HS-27A (cell line): ENCODE measurements at regions not wholly inside any gene's neighbourhood (a gene's known extent, or its start where the extent isn't known, plus 50 kb on each side); places are given as distances from the start of the nearest gene placed in this dataset.
"Not testable (repeated sequence)": the region's sequence is repeated elsewhere in the genome, so short reads cannot be mapped to it uniquely, and the experiment has no call there.

Experiments used
- DNase-seq: peaks from one replicate; pipeline ENCODE4 v3.0.0-alpha.2; 2012; ENCODE audit warnings: low read depth, missing footprints

DNA sequence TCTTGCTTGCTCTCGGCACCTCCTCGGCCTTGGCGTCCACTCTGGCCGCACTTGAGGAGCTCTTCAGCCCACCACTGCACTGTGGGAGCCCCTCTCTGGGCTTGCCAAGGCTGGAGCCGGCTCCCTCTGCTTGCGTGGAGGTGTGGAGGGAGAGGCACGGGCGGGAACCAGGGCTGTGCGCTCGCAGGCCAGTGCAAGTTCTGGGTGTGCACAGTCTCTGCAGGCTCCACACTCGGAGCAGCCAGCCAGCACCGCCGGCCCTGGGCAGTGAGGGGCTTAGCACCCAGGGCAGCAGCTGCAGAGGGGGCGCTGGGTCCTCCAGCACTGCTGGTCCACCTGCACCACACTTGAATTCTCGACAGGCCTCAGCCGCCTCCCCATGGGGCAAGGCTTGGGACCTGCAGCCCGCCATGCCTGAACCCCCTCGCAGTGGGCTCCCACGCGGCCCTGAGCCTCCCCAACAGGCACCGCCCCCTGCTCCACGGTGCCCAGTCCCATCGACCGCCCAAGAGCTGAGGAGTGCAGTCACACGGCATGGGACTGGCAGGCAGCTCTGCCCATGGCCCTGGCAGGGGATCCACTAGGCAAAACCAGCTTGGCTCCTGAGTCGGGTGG is 411.2 kb upstream of the CHAC2 start:
- no peak for DNase-seq

DNA sequence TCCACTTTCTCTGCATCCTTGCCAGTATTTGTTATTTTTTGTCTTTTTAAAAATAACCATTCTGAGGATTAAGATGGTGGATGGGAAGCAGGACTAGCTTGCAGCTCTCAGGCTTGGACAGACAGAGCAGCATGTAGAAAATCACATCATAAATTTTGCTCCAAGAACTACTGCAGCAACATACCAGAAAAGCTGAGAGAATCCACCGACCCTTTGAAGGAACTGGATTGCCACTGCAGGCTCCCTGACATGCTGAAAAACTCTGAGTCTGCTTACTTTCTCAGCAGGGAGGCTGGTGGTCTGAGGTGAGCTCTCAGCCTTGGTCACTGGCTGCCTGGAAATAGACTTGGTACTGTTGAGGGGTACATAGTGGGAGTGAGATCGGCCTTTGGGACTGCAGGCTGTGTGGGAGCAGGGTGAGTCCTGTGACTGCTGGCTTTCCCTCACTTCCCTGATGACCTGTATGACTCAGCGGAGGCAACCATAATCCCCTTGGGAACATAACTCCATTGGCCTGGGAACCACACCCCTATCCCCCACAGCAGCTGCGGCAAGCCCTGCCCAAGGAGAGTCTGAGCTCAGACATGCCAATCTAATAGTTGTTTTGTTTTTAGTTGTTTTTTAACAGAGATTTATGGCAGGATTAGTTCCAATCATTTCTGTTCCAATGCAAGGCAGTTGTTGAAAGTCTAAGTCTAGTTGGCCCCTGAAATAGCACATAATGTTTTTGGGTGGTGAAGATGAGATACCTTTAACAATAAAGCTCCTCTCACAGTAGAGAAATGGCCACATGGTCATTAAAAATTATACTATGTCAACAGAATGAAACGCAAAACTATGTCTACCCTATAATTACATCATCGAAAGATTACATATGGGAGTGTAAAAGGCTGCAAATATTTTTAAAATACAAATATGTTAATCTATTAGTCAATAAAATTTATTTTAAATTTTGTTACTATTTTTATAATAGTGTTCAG is 414.2 kb upstream of the CHAC2 start:
- peak; percentile 87 for DNase-seq

DNA sequence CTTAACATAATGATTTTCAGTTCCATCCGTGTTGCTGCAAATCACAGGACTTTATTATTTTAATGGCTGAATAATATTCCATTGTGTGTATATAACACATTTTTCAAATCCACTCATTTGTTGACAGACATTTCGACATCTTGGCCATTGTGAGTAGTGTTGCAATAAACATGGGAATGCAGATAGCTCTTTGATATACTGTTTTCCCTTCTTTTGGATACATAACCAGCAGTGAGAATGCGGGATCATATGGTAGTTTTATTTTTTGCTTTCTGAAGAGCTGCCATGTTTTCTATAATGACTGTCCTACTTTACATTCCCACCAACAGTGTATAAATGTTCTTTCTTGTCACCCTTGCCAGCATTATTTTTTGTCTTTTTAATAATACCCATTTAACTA is 420.3 kb upstream of the CHAC2 start:
- no peak for DNase-seq

DNA sequence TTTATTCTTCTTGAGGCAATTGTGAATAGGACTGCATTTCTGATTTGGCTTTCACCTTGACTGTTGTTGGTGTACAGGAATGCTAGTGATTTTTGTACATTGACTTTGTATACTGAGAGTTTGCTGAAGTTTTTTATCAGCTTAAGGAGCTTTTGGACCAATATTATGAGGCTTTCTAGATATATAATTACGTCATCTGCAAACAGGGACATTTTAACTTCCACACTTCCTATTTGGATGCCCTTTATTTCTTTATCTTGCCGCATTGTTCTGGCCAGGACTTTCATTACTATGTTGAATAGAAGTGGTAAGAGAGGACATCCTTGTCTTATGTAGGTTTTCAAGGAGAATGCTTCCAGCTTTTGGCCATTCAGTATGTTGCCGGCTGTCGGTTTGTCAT is 425.4 kb upstream of the CHAC2 start:
- no peak for DNase-seq

DNA sequence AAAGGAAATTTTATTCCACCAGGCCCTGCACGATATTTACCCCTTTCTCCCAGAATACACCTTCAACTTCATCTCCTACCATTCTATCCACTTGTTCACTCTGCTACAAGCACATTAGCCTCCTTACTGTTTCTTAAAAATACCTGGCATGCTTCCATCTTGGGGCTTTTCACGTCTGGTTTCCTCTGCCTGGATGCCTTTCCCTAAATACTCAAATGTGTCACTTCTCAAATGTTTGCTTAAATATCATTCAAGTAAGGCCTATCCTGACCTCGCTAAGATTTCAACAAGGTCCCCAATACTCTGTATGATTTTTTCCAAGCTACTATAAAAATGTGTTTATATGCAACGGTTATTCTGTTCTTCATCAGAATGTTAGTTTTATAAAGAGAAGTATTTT is 433.0 kb upstream of the CHAC2 start:
- no peak for DNase-seq

DNA sequence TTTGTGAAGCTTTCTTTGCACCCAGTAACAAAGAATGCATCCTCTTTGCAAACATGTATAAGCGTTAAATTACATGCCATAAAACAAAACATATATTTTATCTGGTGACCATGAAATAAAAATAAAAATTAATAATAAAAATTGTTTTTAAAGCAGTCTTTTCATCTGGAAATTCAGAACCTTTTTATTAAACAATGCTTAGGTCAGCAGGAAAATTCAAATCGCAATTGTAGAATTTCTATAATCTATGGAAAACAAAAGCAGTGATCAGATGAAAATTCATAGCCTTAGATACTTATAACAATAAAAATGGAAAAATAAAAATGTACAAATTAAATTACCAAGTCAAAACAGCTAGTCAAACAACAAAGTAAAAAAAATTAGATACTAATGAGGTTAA is 435.9 kb upstream of the CHAC2 start:
- no peak for DNase-seq

DNA sequence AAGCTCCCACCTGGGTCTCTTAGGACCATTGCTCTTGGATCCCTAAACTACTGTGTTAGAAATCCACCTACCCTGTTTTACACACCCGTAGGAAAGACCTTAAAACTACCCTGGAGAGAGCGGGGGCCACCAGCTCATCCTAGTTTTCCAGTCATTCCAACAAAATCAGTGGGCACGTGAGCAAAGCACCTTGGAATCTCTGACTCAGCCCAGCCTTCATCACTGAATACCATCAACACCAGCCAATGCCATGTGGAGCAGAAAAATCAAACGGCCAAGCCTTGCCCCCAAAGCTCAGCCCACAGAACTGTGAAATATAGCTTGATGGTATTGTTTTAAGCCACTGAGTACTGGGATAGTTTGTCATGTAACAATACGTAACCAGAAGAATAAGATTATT is 449.7 kb upstream of the CHAC2 start:
- DNase-seq, result no peak

DNA sequence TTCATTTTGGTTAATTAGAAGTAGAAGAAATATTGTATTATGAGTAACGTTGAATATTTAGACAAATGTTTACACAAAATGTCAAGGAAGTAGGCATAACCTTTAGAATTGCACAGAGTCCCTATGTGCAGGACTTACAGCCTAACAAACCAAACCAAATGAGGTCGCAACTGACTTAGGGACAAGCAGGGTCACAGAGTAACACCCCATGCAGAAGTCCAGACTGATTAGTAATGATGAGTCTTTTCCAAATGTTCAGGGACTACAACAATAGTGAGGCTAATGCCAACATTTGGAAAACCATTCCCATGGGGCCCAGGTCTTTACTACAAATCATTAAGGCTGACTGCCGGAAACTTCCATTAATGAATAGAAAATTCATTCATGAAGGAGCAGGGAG is 452.5 kb upstream of the CHAC2 start:
- DNase-seq, result no peak

DNA sequence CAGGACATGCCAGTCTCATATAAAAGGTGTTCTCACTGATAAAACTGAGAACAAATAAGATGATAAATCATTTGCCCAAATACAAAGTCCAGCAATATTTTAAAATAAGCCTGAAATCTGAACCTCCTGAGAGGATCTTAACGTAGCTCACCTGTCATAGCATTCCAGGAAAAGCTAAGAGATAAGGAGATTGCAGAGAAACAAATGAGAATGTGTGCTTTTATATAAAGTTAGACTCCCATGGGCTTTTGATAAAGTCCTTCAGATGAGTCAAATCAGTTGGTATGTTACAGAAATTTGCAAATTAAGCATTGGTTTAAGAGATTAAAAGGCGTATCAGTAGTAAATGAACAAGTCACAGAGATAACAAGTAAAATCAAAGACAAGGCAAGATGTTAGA is 452.9 kb upstream of the CHAC2 start:
- no peak for DNase-seq

DNA sequence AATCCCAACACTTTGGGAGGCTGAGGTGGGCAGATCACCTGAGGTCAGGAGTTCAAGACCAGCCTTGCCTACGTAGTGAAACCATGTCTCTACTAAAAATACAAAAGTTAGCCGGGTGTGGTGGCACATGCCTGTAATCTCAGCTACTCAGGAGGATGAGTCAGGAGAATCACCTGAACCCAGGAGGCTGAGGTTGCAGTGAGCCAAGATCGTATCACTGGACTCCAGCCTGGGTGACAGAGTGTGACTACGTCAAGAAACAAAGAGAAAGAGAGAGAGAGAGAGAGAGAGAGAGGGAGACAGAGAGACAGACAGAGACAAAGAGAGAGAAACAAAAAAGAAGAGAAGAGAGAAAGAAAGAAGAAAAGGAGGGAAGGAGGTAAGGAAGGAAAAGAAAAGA is 454.0 kb upstream of the CHAC2 start:
- not testable (repeated sequence) for DNase-seq

DNA sequence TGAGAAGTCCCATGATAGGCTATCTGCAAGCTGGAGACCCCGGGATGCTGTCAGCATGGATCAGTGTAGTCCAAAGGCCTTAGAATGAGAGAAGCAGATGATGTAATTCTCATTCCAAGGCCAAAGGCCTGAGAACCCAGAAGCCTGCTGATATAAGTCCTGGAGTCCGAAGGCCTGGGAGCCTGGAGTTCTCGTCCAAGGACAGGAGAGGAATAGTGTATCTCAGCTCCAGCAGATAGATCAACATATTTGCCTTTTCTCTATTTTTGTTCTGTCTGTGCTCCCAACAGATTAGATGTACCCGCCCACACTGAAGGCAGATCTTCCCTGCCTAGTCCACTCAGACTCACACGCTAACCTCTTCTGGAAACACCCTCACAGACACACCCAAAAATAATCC is 454.9 kb upstream of the CHAC2 start:
- no peak for DNase-seq

DNA sequence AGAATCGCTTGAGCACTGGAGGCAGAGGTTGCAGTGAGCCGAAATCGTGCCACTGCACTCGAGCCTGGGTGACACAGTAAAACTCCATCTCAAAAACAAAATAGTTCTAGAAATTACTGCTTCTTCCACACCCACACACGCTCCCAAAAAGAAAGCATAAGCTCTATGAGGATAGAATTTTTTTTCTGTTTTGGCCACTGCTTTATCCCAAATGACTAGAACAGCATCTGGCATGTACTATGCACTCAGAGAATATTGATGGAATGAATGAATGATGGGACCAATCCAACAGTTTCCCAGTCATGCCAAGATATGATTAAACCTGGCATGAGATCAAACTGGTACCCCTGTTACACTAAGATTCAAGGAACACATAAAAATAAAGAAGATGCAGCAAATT is 455.4 kb upstream of the CHAC2 start:
- no peak for DNase-seq

DNA sequence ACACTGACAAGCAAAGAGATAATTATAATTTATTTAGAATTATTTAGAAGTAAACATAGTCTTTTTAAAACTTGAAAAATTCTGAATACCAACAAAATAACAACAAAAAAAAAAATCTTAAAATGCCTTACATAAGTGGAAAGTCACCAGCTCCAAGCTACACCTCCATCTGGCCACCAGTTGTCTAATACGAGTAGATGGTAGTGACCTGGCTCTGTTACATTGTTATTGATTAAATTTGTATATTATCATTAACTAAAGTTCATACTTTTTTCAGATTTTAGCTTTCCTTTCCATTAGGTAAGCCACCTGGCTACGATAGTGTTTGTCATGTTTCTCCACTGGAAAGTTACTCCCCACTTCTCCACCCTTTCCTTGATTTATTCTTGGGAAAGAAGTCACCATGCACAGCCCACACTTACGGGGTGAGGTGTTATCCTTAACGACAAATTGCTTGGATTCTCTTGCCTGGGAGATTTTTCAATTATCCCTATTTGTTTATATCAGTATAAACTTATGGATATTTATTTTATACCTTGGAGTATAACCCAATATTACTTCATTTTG is 464.5 kb upstream of the CHAC2 start:
- no peak for DNase-seq

DNA sequence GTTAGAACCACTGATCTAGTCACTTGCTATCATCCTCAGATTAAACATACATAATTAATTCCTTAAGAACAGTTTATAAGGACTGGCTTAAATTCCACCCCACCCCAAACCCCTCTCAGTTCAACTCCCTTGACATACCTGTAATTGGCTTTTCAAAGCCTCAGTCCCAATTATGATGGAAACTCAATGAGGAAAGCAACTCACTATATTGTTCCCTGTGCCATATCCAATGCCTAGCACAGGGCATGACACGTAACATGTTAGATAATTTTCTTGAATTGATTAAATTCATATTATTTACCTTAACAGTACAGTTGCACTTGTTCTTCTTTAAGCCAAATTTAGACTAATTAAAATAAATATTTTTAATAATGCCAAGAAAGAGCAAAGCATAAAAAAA is 465.1 kb upstream of the CHAC2 start:
- no peak for DNase-seq

DNA sequence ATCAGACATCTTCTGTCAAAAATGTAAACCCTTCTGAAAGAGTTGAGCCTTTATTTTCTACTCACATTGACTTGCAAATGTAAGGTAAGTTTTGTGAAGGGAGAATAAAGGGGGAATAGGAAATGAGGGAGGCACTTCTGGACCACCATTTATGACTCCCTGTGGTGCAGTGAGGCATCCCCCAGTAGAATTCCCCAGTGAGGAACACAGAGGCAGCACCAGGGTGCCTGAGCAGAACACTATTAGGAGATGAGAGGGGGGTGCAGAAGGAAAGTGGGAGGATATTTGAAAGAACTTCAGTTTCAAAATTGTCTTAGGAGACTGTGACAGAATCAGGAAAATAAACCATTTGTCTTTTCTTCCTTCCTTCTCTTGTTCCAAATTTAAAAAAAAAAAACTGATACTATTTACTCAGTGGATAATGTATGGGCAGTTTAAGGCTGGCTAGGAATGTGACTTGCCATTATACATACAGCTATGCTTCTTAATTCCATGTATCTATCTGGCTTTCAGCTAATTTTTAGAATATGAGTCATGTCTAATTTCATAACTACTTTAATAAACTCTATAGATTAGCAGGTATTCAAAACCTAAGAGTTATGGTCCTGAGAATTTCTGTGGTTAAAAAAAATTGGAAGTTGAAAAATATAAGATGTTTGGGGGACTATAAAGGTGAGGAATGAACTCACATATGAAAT is 478.1 kb upstream of the CHAC2 start:
- DNase-seq, result no peak

DNA sequence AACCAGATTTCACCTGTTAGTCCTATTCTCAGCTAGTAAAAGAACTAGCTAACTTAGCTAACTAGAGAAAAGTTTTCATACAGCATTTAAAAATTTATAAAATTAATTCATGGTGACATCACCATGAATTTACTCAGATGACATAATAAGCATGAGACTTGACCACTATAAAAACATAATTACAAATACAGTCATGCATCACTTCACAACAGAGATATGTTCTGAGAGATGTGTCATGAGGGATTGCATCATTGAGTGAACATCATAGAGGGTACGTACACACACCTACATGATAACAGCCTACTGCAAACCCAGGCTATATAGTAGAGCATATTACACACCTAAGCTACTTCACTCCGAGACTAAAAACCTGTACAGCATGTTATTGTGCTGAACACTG is 481.3 kb upstream of the CHAC2 start:
- DNase-seq, result no peak

DNA sequence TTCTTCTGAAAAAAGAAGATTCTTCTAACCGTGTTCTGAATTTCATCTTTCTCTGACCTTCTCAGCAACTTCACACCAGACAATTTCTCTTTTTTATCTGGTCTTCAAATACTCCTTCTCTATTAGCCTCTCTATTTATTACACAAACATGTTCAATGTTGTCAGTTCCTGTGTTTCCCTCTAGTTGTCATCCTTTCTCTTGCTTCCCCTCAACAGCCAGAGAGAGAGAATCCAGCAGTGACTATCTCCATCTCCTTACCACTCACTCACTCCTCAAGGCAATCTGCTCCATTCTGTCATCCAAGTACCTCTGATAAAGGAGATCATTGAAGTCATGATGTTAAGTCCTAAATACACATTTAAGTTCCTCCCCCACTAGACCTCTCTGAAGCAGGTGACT is 491.9 kb upstream of the CHAC2 start:
- no peak for DNase-seq

DNA sequence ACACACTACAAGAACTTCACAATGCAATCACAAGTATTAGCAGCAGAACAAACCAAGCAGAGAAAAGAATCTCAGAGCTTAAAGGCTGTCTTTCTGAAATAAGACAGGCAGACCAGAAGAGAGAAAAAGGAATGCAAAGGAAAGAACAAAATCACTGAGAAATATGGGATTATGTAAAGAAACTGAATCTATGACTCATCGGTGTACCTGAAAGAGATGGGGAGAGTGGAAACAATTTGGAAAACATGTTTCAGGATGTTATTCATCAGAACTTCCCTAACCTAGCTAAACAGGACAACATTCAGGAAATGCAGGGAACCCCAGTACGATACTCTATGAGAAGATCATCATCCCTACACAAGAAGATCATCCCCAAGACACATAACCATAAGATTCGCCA is 499.0 kb upstream of the CHAC2 start:
- DNase-seq, result no peak

DNA sequence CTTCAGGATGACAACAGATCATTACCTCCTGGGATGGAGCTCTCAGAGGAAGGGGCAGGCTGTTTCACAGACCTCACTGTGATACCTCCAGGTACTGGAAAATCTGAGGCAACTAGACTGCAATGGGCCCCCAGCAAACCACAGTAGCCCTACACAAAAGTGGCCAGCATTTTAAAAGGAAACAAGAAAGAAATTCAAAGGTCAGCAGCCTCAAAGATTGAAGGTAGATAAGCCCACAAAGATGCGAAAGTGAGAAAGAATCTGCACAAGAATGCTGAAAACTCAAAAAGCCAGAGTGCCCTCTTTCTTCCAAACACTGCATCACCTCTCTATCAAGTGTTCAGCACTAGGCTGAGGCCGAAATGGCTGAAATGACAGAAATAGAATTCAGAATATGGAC is 499.5 kb upstream of the CHAC2 start:
- DNase-seq, result no peak

DNA sequence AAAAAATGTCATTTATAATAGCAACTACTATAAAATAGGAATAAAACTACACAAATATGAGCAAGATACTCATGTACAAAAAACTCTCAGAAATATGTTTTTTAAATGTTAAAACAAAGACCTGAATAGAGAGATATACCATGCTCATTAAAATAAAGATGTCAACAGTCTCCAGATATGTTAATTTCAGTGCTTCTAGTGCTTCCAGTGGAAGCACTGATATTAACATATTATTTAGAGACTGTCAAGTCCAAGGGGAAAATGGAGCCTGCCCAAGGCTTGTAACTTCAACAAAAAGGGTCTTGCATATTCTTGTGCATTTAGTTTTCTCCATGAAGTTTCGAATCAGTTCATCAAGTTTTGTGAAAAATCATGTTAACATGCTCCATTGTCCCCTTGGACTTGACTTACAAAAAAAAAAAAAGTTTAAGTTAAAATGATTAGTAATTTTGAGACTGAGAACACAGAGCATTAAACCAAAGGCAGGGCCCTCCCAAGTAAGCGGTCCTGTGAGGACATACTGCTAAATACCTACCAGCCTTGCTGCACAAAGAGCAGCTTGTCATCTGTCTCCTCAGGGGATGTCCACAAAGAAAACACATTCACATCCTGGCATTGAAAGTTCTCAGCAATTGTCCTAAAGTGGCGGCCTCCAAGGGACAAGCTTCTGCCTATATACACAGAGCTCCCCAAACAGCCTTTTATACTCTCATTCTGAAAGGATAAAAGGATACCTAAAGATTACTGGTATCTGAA is 501.9 kb upstream of the CHAC2 start:
- DNase-seq, result no peak

DNA sequence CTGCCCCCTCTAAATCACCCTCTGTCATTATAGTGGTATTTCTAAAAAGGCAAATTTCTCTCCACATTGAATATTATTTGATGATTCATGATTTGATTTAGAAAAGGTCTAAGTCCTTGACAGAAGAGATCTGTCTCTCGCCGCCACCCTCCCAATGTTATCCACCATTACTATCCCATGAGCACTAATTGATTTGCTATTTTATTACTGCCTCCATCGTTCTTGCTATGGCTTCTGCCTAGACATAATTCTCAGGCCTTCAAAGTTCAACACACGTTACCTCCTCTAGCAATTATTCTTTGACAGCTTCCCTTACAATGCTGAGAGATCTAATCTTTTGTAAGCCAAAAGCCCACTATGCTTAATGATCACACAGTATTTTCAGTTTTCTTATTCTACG is 507.0 kb upstream of the CHAC2 start:
- DNase-seq, result no peak

DNA sequence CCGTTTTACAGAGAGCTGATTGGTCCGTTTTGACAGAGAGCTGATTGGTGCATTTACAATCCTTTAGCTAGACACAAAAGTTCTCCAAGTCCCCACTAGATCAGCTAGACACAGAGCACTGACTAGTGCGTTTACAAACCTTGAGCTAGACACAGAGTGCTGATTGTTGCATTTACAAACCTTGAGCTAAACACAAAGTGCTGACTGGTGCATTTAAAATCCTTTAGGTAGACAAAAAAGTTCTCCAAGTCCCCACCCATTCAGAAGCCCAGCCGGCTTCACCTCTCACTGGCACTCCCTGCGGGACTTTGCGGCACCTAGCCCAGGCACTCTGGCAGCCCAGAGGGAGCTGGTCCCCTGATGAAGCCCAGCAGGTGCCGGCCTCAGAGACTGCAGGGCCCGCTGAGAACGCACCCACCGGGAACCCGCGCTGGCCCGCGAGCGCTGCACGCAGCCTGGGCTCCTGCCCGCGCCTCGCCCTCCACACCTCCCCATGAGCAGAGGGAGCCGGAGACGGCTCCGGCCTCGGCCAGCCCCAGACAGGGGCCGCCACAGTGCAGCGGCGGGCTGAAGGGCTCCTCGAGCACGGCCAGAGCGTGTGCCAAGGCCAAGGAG is 508.1 kb upstream of the CHAC2 start:
- DNase-seq, result no peak
